UCSD-AML1 (cell line): ENCODE measurements at regions not wholly inside any gene's neighbourhood (a gene's known extent, or its start where the extent isn't known, plus 50 kb on each side); places are given as distances from the start of the nearest gene placed in this dataset.
"Not testable (repeated sequence)": the region's sequence is repeated elsewhere in the genome, so short reads cannot be mapped to it uniquely, and the experiment has no call there.

Source experiments
- DNase-seq: peaks from one replicate; lab custom pipeline; 2025; ENCODE audit not compliant: unreplicated experiment; lab: John Stamatoyannopoulos, UW

DNA sequence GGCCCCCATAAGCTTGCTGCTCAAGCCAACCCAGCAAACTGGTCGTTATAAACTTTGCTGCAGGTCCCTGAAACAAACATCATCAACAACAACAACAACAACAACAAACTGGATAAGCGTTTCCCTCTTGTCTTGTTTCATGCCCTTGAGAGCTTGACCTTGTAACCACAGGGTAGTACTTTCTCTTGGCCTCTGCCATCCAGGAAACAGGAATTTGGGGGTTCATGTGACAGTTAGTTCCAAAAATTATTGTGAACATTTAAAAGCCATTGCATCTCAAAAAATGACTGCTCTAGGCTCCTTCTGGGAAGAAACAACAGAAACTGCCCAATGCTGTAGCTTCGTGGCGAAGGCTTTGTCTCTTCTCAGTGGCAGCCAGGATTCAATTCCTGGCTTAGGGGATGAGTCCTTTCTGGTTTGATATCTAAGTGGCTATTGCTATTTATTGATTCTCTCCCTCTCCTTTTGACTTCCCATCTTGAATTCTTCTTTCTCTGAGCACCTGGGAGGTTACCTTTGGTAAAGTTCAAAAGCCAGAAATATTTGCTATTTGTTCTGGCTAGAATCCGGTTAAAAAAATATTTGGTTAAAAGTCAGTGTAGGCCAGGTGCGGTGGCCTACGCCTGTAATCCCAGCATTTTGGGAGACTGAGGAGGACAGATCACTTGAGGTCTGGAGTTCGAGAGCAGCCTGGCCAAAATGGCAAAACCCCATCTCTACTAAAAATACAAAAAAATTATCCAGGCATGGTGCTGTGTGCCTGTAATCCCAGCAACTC, 52.0 kb upstream of the CPM start:
- no peak for DNase-seq

DNA sequence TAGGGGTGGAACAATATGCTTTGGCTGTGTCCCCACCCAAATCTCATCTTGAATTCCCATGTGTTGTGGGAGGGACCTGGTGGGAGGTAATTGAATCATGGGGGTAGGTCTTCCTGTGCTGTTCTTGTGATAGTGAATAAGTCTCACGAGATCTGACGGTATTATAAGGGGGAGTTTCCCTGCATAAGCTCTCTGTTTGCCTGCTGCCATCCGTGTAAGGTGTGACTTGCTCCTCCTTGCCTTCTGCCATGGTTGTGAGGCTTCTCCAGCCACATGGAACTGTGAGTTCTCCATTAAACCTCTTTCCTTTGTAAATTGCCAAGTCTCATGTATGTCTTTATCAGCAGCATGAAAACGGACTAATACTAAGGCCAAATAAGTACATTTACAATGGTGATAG, 64.6 kb upstream of the CPM start:
- not testable (repeated sequence) for DNase-seq

- no peak for DNase-seq
Measured at GRCh38 chr12:68998041-68998440, 65.1 kb upstream of the CPM start.

DNA sequence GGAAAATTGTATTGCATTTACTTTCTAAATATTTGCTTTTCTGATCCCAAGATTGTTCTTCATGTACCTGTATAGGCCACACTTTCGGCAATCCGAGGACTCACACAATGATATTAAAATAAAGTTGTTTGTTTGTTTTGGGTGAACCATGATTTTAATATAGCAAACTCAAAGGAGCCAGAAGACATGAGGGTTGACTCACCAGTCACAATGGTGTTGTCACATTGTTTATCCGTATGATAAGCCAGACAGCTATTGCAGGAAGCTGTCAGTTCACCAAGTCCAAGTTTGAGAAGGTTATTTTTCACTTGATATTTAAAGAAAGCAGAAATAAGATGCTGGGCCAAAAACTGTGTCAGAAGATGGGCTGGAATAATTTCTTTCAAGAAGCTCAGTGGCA, 67.1 kb upstream of the CPM start:
- no peak for DNase-seq

DNA sequence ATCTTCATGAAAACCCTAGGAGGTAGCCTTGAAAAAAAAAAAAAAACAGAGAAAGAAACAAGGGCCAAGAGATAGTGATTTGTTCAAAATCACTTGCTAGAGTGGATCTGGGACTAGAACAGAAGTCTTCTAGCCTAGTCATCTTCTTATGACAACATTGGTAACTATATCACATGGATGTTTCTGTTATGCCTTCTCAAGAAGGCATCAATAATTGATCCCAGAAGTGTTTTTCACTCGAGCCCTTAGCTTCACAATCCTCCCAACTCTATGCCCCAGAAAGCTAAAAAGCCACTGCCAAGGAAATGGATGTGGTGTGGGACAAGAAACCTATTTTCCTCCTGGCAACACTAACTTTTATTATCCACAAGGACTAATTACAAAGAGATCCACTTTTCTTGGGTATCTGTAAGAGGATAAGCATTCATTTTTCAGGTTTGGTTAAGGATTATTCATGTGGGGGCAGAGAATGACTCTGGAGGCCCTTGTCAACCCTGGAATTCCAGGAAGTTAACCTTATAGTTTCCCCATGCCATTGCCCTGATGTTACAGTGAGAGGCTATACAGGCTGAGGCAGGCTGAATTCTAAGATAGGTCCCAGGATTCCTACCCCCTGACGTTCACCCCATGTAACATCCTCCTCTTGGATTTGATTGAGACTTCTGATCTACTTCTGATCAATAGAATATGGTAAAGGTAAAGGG, 67.7 kb upstream of the CPM start:
- DNase-seq = no peak

DNA sequence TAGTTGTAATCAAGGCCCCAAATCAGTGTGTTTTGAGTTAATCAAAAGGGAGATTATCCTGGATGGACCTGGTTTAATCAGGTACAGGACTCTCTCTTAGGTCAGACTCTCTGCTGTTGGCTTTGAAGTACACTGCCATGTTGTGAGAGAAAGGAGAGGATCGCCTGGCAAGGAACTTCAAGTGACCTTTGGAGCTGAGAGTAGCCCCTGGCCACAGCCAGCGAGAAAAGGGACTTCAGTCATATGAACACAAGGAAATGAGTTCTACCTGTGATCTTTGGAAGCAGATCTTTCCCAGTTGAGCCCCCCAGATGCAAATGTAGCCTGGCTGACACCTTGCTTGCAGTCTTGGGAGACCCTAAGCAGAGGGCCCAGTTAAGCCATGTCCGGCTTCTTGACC, 68.3 kb upstream of the CPM start:
- no peak for DNase-seq

DNA sequence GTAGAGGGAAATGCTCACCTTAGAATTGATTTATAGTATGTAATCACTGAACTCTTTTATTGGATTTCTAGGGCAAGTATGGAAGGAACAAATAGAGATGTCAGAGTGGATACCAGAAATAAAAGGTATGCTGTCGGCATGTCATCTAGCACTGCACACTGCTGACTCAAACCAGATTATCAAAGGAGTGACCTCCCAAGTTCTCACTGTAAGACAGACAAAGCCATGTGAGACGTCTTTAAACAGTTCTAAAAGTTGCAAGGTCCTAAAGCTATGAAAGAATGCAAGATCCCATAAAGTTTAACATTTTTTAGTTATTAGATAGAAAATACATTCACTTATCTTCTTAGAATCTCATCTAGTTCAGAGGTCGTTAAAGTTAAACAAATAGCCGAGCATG, 70.0 kb upstream of the CPM start:
- no peak for DNase-seq

DNA sequence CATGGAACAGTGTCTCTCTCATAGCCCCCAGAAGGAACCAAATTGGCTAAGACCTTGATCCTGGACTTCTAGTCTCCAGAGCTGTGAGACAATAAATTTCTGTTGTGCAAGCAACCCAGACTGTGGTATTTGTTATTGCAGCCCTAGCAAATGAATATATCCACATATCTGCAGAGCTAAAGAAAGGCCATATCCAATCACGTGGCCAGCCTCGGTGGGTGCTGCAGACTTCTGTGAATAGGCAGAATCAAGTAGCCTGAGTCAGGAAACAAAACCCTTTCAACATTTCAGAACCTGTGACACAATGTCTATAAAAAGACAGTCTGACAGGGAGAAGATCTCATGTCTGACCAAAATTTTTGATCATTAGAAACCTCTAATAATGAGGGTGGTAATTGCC, 71.0 kb upstream of the CPM start:
- no peak for DNase-seq

DNA sequence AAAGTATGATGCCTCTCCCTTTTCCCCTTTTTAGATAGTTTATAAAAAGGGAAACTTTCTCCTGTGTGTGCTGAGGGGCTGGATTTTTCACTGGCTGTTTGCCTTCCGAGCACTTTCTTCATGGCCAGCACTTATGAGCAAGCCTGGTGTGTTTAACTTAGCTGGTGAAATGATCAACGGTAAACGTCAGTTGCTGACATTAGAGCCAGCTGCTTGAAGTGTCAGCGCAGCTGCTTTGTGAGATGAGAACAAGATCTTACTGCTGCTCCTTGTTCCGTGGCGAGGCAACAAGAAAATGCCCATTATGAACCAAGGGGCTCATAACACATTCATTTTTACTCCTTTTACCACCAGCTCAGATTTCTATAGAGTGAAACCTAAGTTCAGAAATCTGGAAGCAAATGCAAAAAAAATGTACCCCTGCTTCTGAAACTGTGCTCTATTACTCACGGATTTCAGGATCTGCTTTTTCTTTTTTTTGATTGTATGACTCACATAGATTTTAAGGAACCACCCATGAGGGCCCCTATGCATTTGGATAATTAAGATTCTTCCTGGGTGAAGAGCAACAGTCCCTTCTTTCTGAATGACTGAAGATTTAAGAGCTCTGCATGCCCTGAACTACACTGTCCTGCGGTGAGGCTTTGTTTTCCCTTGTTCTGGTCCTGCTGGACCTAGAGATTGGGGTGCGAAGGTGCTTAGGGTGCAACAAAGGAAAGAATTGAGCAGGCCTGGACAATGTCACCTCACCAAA, 74.3 kb upstream of the CPM start:
- DNase-seq = no peak

DNA sequence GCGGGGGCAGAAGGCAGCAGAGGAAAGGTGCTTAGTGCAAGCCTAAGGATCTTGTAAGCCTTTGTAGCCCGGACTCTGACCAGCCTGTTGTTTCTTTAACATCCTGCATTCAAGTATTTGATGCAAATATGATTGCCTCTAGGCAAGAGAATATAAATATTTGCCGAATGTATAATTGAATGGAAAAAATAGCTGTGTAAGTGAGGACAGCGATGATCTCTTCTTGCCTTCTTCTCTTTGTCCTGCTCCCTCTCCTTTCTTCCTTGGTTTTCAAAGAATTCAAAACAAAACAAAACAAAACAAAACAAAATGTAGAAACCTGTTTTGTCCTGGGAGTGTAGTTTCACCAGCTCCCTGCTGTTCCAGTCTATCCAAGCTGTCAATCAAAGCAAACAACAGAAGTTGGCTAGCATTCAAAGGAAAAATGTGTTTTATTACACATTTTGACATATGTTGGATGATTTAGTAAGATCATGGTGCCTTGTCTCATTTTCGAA, 74.9 kb upstream of the CPM start:
- DNase-seq = no peak

- no peak for DNase-seq
Measured at GRCh38 chr12:69008520-69008919, 75.5 kb upstream of the CPM start.

- DNase-seq = no peak
Measured at GRCh38 chr12:69014047-69014446, 81.1 kb upstream of the CPM start.

GRCh38 chr12:69015017-69015416, 82.0 kb upstream of the CPM start:
- DNase-seq = no peak

GRCh38 chr12:69015831-69016230, 82.9 kb upstream of the CPM start:
- no peak for DNase-seq

- no peak for DNase-seq
Measured at GRCh38 chr12:69019082-69019481, 86.1 kb upstream of the CPM start.

- no peak for DNase-seq
Measured at GRCh38 chr12:69019910-69020309, 86.9 kb upstream of the CPM start.

DNA sequence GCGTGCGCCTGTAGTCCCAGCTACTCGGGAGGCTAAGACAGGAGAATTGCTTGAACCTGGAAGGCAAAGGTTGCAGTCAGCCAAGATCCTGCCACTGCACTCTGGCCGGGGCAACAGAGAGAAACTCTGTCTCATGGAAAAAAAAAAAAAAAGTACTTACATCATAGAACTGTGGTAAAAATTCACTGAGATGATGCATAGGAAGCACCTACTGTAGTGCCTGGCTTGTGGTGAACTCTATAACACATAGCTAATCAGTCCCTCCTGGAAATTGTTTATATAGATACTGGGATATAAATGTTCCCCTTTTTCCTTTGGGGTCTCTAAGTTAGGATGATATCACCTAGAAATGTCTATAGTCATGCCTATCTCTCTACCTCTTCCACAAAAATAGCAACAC, 89.7 kb upstream of the CPM start:
- no peak for DNase-seq

GRCh38 chr12:69023840-69024239, 90.9 kb upstream of the CPM start:
- DNase-seq = no peak

- no peak for DNase-seq
Measured at GRCh38 chr12:69024413-69024812, 91.4 kb upstream of the CPM start.

- no peak for DNase-seq
Measured at GRCh38 chr12:69024907-69025306, 91.9 kb upstream of the CPM start.

GRCh38 chr12:69026336-69026735, 93.4 kb upstream of the CPM start:
- DNase-seq = no peak

DNA sequence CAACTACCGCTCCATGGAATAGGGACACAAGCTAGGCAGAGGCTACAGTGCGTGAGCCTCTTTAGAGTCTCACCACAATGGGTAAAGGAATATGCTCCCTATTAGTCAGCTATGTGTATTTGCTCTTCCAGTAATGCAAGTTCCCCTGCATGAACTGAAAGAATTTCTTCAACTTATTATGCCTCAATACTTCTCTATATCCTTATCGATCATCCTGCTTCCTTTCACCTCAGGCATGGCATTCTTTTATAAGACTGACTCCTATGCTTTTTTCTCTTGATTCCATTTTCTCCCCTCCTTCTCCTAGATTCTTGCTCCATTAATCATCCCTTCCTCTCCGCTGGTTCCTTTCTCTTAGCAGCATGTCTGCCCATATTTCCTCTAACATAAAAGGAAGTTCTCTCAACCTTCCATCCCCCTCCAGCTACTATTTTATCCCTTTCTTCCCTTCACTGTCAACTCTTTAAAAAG, 94.5 kb upstream of the CPM start:
- no peak for DNase-seq
